ENCODE measurements at regions not wholly inside any gene's neighbourhood (a gene's known extent, or its start where the extent isn't known, plus 50 kb on each side); places are given as distances from the start of the nearest gene placed in this dataset.
"Not testable (repeated sequence)": the region's sequence is repeated elsewhere in the genome, so short reads cannot be mapped to it uniquely, and the experiment has no call there.

- not testable (repeated sequence) for DNase-seq
Observed at GRCh38 chr2:75871762-75872614, 161.3 kb upstream of the GCFC2 start.

GRCh38 chr2:75870651-75871137 is 160.0 kb upstream of the GCFC2 start:
- DNase-seq: no peak

- no peak for DNase-seq
Observed at GRCh38 chr2:75870133-75870532, 159.4 kb upstream of the GCFC2 start.

GRCh38 chr2:75865702-75866101 is 155.0 kb upstream of the GCFC2 start:
- DNase-seq: no peak

- no peak for DNase-seq
Observed at GRCh38 chr2:75865083-75865482, 154.4 kb upstream of the GCFC2 start.

- DNase-seq: no peak
Observed at GRCh38 chr2:75862547-75862946, 151.8 kb upstream of the GCFC2 start.

- no peak for DNase-seq
Observed at GRCh38 chr2:75853436-75853835, 142.7 kb upstream of the GCFC2 start.

- no peak for DNase-seq
Observed at GRCh38 chr2:75852639-75853038, 141.9 kb upstream of the GCFC2 start.

- DNase-seq: no peak
Observed at GRCh38 chr2:75846683-75847190, 136.0 kb upstream of the GCFC2 start.

GRCh38 chr2:75844651-75845050 is 133.9 kb upstream of the GCFC2 start:
- DNase-seq: no peak

GRCh38 chr2:75834588-75834987 is 123.9 kb upstream of the GCFC2 start:
- DNase-seq: not testable (repeated sequence)

- no peak for DNase-seq
Observed at GRCh38 chr2:75833386-75833785, 122.7 kb upstream of the GCFC2 start.

GRCh38 chr2:75828826-75829225 is 118.1 kb upstream of the GCFC2 start:
- no peak for DNase-seq

GRCh38 chr2:75823515-75823914 is 112.8 kb upstream of the GCFC2 start:
- DNase-seq: not testable (repeated sequence)

GRCh38 chr2:75822336-75822735 is 111.6 kb upstream of the GCFC2 start:
- DNase-seq: no peak

- no peak for DNase-seq
Observed at GRCh38 chr2:75820693-75821092, 110.0 kb upstream of the GCFC2 start.

- no peak for DNase-seq
Observed at GRCh38 chr2:75810611-75811330, 100.1 kb upstream of the GCFC2 start.

GRCh38 chr2:75808793-75809535 is 98.2 kb upstream of the GCFC2 start:
- DNase-seq: no peak

- no peak for DNase-seq
Observed at GRCh38 chr2:75807992-75808391, 97.3 kb upstream of the GCFC2 start.

- no peak for DNase-seq
Observed at GRCh38 chr2:75801234-75801982, 90.7 kb upstream of the GCFC2 start.

- DNase-seq: no peak
Observed at GRCh38 chr2:75800456-75800855, 89.7 kb upstream of the GCFC2 start.

GRCh38 chr2:75799859-75800258 is 89.1 kb upstream of the GCFC2 start:
- no peak for DNase-seq

All from activated T-cell treated with anti-CD3 and anti-CD28 coated beads, Interleukin-2, amount 50 U/mL, for 48 hours (primary cell).